HG03095 (cell line): ENCODE measurements at regions not wholly inside any gene's neighbourhood (a gene's known extent, or its start where the extent isn't known, plus 50 kb on each side); places are given as distances from the start of the nearest gene placed in this dataset.

ENCODE experiments used
- ATAC-seq: cut with Tn5 transposase; IDR thresholded peaks from one replicate; pipeline ENCODE4 v1.9.1; 2021; ENCODE audit warnings: moderate library complexity; ENCODE audit not compliant: unreplicated experiment

DNA sequence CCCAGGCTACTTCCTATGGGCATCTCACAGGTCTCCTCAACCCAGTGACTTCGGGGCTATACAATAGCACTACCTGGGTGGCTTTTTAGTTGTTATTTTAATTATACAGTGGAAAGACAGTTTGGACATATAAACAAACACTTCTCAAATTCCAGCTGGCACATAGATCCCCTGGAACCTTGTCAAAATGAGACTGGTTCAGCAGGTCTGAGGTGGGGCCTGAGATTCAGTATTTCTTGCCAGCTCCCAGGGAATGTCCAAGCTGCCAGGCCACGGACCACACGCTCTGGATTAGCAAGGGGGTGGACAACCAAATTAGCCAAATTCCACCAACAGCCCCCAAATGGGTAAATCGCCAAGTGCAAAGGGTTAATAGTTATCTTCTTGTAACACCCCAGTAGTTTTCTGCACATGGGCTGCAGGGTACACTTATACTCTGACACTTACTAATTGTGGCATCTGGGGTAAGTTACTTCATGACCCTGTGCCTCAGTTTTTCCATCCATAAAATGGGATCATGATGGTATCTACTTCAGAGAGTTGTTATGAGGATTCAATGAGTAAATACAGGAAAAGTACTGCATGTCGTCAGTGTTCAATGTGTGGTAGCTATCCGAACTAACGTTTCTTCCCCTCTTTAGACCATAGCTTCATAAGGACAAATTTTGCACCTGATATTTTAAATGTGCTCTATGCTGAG lies 789.4 kb upstream of the TBX3 start:
- ATAC-seq, result no peak

DNA sequence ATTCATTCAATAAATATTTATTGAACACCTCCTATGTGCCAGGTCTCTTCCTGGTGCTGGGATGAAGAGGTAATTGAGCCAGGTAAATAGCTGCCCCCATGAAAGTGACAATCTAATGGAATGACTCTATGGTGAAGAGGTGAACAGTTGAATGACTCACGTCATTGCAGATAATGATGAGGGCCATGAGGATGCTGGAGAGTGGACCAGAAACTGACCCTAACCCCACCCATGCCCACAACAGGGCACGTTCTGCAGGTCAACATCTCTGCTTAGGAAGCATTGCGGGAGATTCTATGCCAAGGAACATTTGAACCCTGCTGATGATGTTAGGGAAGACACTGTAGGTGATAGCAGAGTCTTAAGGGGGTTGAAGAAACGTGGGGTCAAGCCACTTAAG lies 788.9 kb upstream of the TBX3 start:
- ATAC-seq, result no peak

DNA sequence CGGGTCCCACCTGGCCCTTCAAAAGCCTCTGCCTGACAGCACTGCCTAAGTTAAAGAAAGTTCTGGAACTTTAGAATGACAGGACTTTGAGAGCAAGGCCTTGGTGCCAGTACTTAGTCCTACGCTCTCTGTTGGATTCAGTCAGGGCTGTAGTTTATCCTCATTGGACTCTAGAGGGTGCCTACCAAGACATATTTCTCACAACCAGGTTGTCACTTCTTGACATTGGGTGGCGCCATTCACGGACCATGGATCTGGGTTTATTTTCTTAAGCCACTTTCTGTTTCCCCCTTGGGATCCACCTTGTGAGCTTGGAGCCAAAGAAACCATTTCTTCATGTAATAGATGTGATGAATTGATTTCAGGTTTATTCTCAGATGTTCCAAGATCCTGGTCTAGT lies 787.0 kb upstream of the TBX3 start:
- ATAC-seq, result no peak

DNA sequence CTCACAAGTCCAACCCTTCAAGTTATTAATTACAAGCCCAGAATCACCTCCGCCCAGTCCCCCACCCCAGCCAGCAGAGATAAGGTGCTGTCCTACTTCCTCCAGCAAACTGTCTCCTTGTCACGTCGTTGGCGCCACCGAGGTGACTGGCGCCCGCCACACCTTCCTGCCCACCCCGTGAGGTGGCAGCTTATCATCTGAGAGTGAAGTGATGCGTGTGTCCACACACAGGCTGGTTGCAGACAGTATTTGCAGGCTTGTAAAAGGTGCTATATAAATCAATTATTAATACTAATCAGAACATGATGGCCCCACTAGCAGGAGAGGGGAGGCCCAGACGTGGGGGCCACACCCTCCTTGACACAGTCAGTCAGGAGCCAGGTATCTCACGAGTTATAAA lies 786.6 kb upstream of the TBX3 start:
- no peak for ATAC-seq

DNA sequence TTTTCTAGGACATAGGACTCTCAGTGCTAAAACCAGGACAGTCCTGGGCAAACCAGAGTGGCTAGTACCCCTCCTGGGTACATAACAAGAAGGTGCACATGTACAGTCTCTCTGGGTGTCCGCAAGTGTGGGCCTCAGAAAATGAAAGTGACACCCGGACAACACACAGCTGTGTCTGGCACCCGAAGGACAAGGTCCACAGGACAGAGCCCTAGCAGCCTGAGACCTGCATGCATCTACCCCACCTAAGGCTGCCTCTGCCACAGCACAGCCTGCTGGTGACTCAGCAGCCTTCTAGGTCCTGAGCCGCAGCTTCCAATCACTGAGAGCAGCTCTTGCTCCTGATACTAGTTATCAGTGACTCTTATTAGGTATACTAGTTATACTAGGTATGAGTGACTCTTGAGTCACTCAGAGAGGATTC lies 784.1 kb upstream of the TBX3 start:
- no peak for ATAC-seq

DNA sequence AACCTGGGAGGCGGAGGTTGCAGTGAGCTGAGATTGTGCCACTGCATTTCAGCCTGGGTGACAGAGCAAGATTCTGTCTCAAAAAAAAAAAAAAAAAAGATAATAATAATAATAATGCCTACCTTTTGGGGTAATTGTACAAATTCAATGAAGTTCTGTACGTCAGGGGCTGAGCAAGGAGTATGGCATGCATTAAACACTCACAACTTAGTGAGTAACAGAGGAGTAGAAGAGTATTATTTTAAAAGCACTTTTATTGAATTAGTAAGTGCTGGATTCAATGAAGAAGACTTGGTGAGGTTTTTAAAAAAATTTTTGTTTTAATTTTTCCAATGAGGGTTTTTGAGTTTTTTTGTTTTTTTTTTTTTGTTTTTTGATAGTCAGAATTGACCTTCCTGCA lies 783.6 kb upstream of the TBX3 start:
- no peak for ATAC-seq

DNA sequence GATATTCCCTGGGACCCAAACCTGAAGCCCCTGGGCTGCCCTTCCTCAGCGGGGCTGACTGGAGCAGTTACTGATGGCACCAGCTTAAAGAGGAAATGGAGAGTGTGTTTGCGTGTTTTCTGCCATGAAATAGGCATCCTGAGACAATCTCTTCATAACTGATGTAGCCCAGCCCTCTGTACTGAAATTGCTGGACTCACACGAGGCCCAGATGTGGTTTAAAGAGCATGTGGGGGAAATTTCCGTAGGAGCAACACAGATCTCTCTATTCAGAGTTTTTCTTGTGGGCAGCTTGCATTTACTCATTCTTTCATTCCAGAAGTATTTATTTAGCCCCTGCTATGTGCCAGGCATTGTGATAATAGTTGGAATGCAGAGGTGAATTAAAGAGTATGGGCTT lies 782.1 kb upstream of the TBX3 start:
- no peak for ATAC-seq

DNA sequence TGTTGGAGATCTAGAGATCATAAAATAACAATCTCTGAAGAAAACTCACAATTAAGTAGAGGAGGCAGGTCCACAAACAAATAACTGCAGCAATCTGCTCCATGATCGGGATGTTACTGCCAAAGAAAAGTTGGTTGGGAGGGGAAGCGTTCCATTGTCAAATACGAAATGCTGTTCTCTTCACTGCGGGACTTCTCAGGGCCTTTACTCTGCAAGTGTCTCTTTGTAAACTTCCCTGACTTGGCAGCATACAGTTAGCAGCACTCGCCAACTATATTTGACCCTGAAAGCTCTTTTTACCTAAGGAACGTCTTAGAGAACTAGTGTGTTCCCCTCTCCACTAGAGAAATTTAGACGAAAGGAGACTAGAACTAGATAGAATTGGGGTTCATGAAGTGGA lies 780.7 kb upstream of the TBX3 start:
- no peak for ATAC-seq

DNA sequence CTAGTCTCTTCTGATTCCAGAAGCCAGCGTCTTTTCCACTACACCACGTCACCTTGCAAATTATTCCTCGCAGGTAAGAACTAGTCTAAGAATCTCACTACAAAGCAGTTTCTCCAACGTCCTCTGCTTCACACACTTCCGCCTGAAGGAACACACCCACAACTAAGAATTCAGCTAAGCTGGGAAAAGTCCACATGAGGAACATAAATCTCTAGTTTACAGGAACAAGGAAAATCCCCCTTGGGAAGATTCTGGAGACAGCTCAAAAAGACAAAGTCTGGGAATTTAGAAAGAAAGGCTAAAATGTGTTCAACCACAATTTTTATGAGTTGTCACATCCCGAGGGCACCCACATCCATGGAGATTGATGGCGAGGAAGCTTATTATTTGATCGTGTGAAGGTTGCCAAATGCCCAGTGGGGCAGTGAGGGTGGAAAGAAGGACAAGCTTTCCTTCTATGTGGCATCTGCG lies 780.2 kb upstream of the TBX3 start:
- ATAC-seq, result no peak

DNA sequence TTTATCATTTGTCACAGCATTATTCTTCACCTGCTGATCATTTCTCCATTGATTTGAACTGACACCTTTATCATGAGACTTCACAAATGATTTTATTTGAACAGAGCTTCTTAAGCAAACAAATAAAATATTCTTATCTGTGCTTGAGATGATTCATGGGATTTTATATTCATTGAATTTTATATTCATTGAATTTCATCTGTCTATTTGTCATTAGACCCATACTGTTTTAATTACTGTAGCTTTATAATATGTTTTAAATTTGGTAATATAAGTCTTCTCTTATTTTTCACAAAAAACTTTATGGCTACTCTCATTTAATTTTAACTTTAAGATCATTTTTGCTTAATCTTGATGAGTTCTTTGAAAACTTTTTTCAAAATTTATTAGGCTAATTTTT lies 777.4 kb upstream of the TBX3 start:
- ATAC-seq, result no peak

DNA sequence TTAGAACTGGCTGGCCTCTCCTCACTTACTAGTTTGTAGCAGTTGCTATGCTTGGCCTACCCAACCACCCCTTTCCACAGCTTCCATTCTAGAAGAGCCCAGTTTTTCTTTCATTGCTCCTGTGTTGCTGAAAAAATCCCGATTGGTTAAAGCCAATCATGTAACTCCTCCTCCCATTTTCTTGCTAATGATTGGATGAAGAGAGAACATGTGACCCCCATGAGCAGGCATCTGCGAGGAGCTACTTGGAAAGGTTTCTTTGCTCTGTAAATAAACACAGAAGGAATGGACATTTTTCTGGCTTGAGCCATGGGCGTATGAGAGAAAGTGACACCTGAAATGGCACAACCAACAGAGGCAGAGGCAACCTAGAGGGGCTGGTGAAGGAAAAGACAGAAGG lies 773.8 kb upstream of the TBX3 start:
- no peak for ATAC-seq

DNA sequence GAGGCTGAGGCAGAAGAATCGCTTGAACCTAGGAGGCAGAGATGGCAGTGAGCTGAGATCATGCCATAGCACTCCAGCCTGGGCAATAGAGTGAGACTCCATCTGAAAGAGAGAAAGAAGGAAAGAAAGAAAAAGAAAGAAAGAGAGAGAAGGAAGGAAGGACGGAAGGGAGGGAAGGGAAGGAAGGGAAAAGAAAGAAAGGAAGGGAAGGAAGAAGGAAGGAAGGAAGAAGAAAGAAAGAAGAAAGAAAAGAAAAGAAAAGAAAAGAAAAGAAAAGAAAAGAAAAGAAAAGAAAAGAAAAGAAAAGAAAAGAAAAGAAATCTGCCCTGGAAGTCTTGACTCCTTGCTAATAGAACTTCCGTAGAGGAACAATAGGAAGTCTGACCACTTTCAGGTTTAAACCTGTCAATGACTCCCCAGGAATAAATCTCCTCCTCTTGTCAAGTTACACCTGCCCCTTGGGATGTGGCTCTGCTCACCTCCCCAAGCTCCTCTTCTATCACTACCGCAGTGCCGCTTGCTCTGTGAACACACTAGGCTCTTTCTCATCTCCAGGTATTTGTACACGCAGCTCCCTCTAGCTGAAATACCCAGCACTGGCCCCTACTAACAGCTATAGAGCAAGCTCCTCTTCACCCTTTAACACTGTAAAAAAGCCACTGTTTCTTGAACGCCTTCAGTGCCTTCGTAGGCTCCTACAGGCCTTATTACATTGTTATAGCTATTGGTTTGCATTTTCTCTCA lies 773.1 kb upstream of the TBX3 start:
- no peak for ATAC-seq

DNA sequence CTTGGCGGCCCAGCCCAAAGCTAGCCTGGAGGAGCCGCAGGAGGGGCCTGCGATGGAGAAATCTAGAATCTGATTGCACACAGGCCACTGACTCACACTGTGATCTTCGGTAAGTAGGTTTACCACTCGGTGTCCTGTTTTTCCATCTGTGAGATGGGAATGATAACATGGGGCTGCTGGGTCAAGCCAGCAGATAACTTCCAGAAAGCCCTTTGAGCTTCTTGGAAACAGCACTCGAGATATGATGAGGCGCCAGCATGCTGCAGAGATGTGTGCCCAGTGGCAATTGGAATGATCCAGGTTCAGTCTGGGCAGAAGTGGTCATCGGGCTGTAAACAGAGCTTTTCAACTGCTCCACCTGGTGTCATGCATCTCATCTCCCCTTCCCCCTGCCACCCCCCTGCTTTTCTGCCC lies 771.3 kb upstream of the TBX3 start:
- ATAC-seq, result no peak

DNA sequence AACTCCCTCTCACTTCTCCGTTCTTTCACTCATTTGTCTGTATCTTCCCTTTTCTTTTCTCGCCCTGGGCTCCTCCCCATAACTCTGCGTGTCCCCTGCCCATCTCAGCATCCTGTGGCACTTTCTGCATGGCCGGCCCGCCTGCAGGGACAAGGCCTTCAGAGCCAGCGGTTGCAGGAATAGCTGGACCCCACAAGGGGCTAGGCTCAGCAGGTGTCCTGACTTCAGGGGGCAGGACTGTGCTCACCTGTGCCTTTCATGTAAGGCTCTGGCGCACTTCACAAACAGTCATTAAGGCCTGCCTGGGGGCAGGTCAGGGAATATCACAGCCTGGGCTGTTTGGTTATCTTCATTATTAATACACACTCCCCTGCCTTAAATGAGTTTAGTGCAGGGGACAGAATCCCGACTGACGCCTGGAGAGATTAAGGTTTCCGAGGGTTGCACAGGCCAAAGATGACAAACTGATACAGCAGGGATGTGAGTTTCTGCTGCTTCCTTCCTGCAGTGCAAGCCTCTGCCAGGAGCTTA lies 768.8 kb upstream of the TBX3 start:
- ATAC-seq, result no peak

DNA sequence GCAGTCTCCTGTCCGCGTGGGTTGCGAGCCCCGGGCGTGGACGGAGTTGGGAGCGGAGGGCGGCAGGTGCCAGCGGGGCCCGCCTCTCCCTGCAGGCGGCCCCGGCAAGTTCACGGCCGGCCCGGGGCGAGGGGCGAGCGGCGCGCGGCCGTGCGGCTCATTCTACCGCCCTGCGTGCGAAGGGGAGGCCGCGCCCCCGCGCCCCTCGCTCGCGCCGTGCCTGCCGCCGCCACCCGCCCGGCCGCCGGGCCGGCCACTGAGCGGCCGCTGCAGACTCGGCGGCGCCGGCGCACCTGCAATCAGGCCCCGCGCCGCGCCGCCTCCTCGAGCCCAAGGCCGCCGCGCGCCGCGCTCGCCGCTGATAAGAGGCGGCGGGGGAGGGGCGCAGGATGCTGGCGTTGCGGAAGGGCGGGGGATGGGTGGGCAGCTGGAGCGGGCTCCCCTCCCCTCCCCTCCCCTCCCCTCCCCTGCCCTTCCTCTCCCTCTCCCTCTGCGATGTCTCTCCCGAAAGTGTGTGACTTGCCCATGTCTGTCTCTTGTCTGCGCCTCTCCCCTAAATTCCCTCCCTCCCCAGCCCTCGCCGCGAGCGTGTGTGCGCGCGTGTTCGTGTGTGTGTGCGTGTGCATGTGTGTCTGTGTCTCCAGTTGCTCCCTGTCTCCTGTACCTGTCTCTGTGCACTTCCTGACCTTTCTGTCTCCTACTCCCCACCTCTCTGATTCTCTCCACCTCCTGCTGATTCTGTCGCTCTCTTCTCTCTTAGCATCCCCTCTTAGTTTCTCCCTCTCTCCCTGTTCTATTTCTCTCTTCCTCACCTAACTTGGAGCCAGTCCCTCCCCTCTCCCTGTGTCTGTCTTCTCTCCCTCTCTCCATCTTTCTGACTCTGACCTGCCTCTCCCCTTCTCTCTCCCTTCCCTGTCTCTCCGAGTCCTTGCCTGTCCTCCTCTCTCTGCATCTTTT lies 768.1 kb upstream of the TBX3 start:
- no peak for ATAC-seq

DNA sequence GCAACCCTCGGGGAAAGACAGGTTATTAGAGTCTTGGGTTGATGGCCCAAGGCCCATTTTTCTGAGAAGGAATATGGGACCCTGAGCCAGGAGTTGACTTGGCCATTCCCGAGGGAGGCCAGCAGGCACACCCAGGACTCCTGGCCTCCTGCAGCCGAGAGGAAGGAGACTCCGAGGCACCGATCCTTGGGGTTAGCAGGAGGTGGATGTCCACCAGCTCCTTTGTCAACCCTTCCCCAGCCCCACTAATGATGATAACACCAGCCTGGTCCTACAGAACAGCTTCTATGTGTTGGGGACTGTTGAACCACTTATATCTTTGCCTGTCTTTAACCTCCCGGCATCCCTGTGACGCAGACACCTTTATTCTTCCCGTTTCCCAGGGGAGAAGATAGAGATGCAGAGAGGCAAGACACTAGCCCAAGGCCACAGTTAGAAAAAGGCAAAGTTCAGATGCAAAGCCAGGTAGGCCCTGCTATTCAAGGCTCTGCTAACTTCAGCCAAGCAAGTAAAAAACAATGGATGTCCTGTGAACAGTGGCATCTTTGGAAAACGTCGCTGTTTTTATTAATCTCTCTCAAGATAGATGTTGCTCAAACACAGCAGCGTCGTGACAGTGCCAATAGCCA lies 767.3 kb upstream of the TBX3 start:
- ATAC-seq, result no peak

DNA sequence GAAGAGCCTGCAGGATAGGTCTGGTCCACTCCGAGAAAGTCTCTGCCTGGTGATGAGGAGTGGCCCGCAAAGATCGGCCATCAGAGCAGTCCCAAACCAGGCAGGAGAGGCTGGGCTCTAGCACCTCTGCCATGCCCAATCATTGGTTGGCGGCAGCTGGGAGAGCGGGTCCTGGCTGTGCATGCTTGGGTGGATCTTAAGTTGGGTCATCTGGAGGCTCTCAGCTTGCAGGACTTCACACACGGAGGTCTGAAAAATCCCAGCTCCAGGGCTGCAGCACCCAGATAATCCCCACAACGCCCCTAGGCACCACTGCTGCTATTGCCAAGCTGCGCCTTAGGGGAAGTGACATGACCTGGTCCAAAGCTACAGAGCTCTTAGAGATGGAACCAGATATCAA lies 766.7 kb upstream of the TBX3 start:
- no peak for ATAC-seq

DNA sequence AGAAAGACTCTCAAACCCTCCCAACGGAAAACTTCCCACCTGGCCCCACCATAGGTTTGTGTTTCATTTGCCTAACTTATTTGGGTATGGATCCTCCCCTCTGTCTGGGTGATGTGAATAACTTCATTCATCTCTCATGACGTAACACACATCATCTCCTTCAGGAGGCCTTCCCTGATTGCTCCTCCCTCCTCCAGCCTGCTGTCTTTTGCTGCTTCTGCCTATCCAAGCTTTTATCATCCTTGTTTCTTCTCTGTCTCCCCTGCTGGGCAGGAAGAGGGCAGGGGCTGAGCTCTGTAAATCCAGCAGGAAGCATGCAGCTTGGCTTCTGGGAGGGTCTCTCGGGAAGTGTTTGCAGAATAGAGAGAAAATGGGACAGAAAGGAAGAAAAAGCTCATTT lies 766.0 kb upstream of the TBX3 start:
- ATAC-seq, result no peak

DNA sequence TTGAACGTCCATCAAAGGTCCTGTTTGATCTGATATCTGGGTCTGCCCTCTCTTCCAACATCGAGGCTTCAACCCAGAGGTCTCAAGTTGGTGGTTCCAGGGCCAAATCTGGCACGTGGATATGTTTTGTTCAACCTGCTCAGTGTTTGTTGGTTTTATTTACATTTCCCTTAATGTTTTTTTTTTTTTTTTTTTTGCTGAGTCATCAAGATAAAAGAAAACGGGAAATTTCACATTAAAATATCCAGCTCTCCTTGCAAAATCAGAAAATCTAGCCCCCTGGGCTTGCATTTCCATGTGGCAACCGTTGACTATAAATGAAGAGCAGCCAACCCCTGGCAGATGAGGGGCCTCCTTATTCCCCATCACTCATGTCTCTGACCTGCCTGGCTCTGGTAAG lies 765.6 kb upstream of the TBX3 start:
- ATAC-seq, result no peak

DNA sequence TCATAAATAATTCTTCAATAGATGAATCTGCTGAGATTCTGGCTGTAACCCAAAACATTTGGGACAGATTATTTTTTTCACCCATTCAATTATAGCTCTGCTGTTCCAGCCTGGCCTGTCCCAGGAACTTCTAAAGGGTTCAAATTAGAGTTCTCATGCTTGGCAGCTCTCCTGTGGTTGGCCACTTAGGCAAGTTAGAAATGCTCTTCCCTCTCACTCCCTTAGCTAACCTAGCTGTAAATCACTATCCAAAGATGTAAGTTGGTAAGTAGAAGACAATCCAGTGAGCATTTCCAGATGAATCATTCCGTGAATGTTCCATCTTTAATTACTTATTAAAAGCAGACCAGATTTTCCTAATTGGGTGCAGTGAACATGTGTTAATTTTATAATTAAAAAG lies 760.4 kb upstream of the TBX3 start:
- no peak for ATAC-seq
